GM12878 (cell line): ENCODE measurements at regions not wholly inside any gene's neighbourhood (a gene's known extent, or its start where the extent isn't known, plus 50 kb on each side); places are given as distances from the start of the nearest gene placed in this dataset.

ENCODE experiments used
- CBX5 ChIP-seq: sonication (generic); IDR thresholded peaks from 2 replicates; pipeline ENCODE4 v1.6.1; 2016; ENCODE audit warnings: low read depth, moderate library complexity, mild to moderate bottlenecking, inconsistent platforms
- LARP7 ChIP-seq: fragments of 450-650 bp; IDR thresholded peaks from 2 replicates; pipeline ENCODE4 v1.6.1; 2017; ENCODE audit warnings: mild to moderate bottlenecking
- SKIL ChIP-seq: fragments of 450-650 bp; IDR thresholded peaks from 2 replicates; pipeline ENCODE4 v1.6.1; 2017; ENCODE audit warnings: mild to moderate bottlenecking, low read depth, inconsistent platforms; ENCODE audit not compliant: poor library complexity, severe bottlenecking

- TF ChIP-seq SKIL (no peak), CBX5 (no peak), LARP7 (no peak)
These were observed 84.9 kb downstream of the MAP3K8 start (continued) for GRCh38 chr10:30518907-30519306.
